GM13976 (cell line): ENCODE measurements at regions not wholly inside any gene's neighbourhood (a gene's known extent, or its start where the extent isn't known, plus 50 kb on each side); places are given as distances from the start of the nearest gene placed in this dataset.

Source experiments
- DNase-seq: peaks from one replicate; pipeline ENCODE4 v3.0.0; 2012; ENCODE audit warnings: low spot score
- CTCF ChIP-seq: IDR thresholded peaks from 2 replicates; pipeline ENCODE4 v1.5.1; 2012; ENCODE audit warnings: borderline replicate concordance, mild to moderate bottlenecking; ENCODE audit not compliant: insufficient read depth; ENCODE audit errors: extremely low read depth, missing control alignments, control extremely low read depth
- in situ Hi-C: fragments of 300-500 bp; cut with MboI; formaldehyde crosslinking; loops from one replicate; pipeline ENCODE4 v1.12.0; 2022; ENCODE audit warnings: low sequenced_read_pairs, mixed read lengths, inconsistent platforms; ENCODE audit not compliant: unreplicated experiment

GRCh38 chr16:64365448-64365931 lies 756.4 kb downstream of the CDH11 start:
- no peak for DNase-seq
- in situ Hi-C loops: no loop called here
- TF ChIP-seq CTCF: no peak

GRCh38 chr16:64364894-64365293 lies 757.0 kb downstream of the CDH11 start:
- DNase-seq: no peak
- TF ChIP-seq CTCF: no peak
- in situ Hi-C loops: no loop called here

GRCh38 chr16:64364416-64364815 lies 757.4 kb downstream of the CDH11 start:
- in situ Hi-C loops: no loop called here
- no peak for TF ChIP-seq CTCF
- no peak for DNase-seq

- in situ Hi-C loops: no loop called here
- no peak for TF ChIP-seq CTCF
- DNase-seq: no peak
Measured at GRCh38 chr16:64364016-64364415, 757.8 kb downstream of the CDH11 start.

GRCh38 chr16:64363039-64363438 lies 758.8 kb downstream of the CDH11 start:
- no peak for TF ChIP-seq CTCF
- in situ Hi-C loops: no loop called here
- DNase-seq: no peak

- no peak for DNase-seq
- no peak for TF ChIP-seq CTCF
- in situ Hi-C loops: no loop called here
Measured at GRCh38 chr16:64362193-64362592, 759.7 kb downstream of the CDH11 start.

GRCh38 chr16:64361753-64362152 lies 760.1 kb downstream of the CDH11 start:
- in situ Hi-C loops: no loop called here
- DNase-seq: no peak
- TF ChIP-seq CTCF: no peak
